IPS DF 4.7 (cell line): ENCODE measurements at regions not wholly inside any gene's neighbourhood (a gene's known extent, or its start where the extent isn't known, plus 50 kb on each side); places are given as distances from the start of the nearest gene placed in this dataset.

ENCODE experiments used
- DNase-seq: peaks from one replicate; pipeline ENCODE4 v3.0.0-alpha.2; 2013; ENCODE audit warnings: low spot score; ENCODE audit errors: extremely low read depth

DNA sequence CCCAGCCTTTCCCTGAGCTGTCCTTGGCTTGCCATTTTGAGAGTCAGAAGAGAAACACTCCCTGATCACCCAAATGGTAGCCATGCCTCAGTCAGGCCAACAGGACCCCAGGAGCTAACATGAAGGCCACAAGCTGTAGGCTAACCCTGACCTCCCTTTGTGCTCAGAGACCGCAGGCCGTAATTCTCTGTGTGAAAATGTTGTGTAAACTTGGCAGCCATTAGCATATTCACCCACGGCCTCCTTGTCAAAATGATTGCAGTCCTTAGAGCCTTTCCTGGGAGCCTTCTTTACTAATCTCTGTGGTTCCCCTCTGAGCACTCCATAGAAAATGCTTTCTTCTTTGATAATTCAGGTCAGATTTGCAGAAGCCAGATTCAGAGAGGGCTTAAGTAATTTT lies 418.9 kb downstream of the COG6 start:
- no peak for DNase-seq

DNA sequence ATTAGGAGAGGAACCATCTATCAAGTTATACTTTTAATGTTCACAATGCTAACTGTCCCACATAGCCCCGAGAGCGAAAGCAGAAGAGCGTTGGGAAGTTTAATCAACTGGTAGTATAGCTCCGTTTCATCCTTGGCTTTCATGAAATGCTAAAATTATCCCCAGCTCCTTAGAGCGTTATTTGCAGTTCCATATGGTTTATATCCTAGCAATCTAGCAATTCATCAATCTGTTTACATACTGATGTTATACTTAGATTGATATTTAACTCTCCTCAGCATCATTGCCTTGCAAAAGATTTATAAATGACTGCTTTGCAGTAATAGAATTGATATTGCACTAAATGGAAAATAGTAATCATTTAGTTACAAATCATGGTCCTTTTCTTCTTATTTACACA lies 419.8 kb downstream of the COG6 start:
- no peak for DNase-seq

DNA sequence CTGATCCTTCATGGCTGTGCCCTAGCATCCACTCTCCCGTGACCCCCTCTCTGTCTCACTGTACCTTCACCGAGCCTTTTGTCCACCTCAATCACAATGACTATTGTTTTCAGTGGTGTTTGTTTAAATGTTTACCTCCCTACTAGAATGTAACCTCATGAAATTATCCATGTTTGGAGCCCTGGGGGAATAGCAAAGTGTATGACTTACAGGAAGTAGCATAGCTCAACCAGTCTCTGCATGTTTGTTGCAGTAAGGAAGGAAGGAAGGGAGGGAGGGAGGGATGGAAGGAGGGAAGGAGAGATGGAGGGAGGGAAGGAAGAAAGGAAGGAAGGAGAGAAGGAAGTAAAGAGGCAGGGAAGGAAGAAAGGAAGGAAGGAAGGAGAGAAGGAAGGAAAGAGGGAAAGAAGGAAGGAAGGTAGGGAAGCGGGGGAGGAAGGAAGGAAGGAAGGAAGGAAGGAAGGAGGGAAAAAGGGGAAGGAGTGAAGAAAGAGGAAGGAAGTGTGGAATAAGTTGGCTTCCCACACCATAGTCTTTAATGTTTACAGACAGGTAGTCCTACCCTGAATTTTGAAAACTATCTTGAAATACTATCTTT lies 421.4 kb downstream of the COG6 start:
- no peak for DNase-seq

DNA sequence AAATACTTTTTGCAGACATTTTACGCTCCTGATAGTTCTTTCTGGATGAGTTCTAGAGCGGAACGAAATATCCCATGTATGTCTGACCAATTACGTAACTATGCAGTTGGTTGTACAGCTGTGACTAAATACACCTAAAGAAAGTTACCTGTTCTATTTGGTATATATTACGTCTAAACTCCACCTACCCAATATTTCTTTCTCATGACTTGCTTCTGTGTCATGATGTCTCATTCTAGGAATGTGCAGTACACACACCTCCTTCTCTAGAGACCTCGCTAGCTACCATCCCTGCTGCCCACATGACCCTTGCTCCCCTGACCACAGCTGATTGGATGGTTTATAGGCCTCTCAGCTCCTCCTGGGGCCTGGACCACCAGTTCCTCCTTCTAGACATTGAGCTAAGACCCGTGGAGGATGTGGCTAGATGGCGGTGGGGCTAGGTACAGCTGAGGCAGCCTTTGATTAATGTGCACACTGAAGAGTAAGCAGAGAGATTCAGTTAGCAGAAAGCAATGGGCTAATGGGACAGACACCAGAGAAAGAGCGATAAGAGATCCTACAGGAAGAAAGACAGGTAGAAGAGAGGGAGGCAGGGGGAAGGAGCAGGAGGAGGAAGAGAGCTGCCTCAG lies 422.1 kb downstream of the COG6 start:
- DNase-seq, result no peak

DNA sequence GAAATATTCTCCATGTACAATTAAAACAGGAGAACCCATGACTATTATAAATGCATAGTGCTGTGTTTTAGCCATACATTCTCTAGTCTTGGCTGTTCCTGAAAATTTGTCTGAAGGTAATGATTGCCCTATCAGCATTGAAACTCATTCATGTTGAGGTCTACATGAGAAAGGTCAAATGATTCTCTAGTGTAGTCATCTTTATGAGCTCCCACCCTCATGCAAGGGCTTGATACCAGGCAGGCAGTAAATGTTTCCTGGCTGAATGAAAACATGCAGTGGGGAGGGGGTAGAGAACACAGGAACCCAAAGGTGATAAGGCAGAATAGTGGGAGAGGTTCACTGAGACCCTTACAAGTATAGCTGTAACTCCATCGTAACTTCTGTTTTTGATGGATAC lies 424.3 kb downstream of the COG6 start:
- DNase-seq, result no peak

DNA sequence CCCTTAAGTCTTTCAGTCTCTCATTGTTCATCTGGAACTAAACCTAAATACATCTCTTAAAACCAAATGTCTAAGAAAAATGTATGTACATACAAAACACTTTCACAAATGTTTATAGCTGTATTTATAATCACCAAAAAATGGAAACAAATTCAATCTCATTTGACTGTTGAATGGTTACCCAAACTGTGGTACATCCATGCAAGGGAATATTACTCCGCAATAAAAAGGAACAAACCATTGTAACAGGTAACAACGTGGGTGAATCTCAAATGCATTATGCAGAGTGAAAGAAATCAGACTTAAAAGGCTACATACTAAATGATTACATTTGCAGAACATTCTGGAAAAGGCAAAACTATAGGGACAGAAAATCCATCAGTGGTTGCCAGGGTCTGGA lies 425.2 kb downstream of the COG6 start:
- no peak for DNase-seq

DNA sequence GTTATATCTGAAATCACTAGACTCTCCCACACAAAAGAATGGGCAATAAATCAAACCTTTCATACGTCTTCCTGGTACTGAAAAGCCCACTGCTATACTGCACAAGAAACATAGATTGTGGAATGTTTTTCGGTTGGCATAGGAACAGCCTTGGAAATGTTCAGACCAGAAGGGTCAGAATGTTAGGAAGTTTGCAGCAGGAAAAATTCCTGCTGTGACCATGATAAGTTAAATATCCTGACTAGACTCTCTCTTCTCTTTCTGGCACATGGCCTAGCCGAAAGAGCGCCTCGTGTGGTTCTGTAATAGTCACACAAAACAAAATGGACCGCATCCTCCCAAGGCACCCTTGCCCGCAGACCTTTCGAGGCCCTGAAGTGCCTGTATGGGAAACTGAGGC lies 427.2 kb downstream of the COG6 start:
- DNase-seq, result no peak

DNA sequence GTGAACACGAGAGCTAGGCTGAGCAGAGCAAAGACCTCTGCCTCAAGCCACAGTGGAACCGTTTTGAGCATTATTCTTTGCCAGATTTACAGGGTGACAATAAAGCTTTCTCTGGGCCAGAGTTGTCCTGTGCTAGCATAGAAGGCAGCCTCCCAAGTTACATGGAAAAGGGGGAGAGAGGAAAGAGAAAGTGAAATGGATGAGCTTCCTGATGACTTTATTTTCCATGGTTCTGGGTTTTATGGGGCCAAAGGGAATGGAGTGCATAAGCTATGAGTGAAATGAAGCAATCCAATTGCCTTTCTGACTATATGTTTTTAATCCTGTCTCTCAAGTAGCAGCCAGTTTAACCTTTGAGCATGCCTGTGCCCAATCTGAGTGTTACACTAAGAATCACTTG lies 428.4 kb downstream of the COG6 start:
- no peak for DNase-seq

DNA sequence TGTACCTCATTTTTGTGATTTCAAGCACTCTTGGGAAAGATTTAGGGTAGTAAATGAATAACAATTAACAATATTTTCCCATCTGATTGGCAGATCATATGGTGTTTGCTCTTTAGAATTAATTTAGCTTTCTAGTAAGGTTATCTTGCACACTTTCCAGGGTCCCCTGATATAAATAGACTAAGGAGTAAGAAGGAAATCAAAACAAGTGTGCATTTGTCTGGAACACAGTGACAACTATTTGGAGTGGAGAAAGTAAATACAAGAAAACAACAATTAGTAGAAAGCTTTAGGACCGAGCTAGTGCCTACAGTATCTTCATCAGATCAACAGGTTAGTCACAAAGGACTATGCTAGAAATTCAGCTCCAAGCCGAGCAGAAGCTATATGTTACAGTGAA lies 429.5 kb downstream of the COG6 start:
- no peak for DNase-seq

DNA sequence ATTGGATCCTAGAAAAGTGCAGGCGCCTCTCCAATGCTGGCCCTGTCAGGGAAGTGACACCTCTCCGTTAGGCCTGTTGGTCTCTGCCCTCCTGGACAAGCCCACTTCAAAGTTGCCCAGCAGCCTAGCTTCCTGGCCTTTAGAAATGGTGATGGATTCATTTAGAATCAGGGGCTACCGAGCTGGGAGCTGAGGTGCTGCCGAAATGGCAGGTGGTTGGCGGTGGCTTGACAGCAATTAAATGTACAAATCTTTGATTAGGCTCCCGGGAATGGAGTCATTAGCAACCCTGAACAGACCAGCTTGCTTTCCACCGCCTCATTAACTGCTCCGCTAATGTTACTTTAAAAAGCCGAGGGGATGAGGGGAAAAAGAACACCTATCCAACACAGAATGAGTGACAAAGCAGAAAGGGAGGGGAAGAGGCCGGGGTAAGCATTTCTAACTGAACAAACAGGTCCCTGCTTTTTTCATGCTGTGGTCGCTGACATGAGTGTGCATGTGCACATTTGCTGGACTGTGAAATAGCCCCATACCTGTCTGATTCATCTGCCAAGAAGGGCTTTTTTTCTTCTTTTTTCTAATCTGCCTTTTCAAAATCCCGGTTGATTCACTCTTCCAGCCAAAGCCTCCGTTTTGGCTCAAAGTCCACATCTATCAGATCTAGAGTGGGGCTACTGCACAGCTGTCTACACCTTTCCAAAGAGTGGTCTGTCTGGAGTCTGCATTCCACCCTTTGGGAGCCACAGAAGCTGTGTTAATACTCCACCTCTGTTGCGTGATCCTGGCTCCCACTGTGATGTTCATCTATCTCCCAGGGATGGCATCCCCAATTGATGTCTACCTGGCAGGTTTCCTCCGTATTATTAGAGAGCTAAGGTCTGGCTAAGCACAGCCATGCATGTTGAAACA lies 431.9 kb downstream of the COG6 start:
- peak; percentile 2 for DNase-seq

DNA sequence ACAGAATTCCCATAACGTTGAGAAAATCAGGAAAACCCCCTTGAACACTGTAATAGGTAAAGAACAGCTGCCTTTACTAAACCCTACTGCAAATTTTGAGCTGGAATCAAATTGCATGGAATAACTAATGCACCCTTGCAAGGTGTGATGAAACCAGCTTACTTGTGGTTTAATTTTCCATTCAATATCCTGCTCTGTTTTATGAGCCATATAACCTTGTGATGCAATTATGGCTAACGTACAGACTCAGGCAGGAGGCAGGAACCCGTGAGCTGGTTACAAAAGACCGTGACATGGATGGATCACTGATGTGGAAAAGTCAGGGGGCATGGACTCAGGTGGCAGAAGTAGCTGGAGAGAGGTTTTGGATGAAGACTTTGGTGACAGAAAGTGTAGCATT lies 438.6 kb downstream of the COG6 start:
- no peak for DNase-seq

DNA sequence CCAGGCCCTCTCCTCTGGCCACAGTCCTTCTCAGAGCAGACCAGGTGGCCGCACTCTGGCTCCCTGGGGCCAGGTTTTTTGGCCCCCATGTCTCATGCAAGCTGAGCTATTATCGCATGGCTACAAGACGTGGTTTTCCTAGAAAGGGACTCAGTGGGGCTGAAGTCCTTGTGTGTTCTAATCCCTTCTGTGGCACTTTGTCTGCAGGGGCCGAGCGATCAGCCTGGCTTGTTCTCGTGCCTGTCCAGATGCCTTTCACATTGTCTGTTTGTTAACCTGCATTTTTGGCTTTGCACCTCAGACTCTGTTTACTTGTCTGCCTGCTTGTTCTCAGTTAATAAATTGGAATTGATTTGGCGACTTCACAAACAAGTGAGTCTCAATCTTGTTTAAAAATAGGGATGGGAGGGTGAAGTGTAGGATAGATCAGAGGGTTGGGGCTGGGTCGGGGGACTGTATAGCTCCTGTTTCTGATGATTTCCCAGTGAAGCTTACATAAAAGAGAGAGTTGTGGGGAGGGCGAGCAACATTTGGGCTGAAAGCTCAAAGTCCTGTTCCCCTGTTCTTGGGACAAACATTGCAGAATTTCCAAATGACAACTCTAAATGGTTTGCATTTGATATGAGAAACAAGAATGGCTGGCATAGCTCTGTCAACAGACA lies 440.4 kb downstream of the COG6 start:
- DNase-seq, result no peak

DNA sequence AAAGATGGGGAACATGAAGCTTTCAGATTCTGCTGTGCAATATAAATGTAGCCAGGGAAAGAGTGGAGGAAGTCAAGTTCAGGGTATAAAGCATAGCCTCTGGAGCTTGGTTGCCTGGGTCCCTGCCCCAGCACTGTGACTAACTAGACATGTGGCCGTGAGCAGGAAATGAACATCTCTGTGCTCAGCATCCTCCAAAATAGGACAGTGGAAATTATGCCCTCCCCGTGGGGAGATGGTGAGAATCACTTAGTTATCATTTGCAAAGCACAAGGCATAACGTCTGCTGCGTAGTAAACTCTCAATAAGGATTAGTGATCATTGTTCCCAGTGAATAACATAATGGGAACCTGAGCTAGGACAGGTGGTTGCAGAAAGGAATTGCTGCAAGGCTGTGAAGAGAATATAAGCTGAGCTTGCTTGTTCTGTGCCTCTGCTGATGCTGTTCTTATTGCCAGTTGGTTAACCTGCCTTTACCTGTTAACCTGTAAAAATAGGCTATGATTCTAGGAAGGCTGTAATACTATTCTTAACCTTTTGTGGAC lies 441.0 kb downstream of the COG6 start:
- DNase-seq, result no peak

DNA sequence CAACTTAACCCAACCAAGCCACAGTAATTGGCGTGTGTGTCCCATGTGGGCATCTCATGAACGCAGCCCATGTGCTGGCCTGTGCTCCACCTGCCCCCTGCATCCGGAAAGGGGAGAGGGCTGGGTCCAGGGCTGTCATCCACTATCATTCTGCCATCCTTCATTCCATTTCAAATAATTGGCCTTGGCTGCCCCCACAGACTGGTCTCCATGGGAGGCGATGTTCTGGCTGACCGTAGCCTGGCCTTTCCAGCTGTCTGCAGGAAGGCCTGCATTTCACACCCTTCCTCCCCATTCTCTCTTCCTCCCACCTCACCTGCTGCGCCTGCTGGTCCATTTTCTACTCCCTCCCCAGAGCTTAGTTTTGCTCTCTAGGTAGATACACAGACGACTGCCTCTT lies 442.8 kb downstream of the COG6 start:
- no peak for DNase-seq

DNA sequence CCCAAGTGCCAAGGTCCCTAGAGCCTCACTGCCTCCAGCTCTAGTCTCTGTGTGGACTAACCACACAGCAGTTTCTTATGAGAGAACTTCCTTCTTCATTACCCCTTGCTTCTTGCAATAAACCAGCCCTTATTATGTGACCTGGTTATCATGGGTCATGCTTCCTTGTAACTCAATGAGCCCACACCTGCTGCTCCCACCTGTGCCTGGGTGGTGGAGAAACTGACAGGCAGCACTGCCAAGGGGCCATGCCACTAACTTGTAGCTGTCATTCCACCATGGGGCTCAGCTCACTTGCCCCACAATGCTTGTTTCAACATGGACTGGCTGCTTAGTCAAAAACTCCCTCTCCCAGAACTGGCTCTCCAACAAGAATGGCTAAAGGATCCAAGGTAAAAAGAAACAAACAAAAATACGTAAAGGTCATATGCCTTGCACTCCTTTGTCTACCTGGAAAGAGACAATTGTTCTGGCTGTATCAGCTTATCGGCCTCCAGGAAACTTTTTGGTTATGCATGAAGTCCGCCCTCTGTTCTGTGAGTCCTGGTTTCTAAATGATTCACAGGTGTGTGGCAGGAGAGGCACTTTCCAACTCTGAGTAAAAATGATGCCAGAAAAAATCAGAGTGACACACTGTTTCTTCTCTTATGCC lies 446.4 kb downstream of the COG6 start:
- no peak for DNase-seq

DNA sequence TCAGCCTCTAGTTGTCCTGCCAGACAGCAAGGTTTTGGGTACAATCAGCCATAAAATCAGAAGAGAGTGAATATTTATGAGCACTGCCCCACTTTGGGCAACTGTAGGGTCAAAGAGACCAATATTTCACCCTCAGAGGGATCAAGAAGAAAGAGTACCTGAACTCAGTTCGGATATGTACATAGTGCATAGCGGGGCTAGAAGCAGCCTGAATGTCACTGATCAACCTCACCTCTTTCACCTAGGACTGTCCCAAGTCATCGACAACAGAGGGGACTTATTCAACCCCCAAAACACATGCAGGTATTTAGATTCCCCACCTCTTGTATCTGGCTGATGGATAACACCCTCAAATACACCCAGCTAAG lies 446.9 kb downstream of the COG6 start:
- DNase-seq, result no peak

DNA sequence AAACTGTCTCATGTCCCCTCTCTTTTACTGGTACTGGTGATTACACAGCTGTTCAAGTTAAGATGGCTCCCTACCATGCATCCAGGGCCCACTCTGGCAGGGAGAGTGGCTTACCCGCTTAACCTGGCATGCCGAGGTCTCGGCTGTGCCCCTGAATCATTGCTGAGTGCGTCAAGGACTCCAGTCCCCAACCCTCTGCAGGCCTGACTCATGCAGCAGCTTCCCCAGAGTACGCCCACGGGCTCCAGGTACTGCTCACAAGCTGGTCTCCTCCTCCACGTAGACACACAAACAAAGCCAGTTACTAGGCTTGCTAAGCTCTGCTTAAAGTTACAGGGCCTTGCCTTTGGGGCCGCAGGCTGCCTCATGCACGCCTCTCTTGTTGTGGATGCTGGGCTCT lies 447.4 kb downstream of the COG6 start:
- DNase-seq, result no peak

DNA sequence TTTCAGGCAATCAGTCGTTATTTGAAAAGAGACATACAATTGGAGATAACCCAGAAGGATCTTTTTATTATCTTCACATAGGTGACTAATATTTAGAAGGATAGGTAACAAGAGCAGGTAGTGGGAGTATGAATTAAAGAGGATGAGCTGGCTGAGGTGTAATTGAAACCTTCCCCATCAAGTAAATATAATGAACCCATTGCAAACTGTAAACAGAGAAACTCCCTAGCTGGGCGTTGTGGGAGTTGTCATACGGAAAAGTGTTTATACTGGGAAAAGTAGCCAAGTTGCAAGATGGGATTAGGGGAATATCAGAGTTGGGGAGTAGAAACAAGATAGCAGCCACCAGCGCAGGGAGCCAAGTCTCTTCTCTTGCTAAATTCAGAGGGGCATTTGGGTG lies 448.4 kb downstream of the COG6 start:
- DNase-seq, result no peak

DNA sequence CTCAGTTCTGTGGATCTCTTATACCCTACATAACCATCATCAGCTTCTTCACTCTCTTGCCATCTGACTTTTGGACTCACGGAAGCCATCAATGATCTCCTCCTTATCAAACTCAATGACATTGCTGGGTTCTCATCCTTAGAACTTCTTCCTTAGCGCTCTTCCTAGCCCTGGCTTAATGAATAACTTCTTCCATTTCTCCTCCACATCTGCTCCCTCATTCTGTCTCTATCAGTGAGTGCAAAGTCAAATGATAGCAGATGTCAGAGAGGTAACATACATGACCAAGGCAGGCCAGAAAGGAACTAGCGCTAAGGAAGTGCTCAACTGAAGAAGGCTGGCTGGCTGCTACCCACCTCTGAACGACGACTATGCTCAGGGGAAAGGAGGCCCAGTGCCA lies 449.8 kb downstream of the COG6 start:
- no peak for DNase-seq

DNA sequence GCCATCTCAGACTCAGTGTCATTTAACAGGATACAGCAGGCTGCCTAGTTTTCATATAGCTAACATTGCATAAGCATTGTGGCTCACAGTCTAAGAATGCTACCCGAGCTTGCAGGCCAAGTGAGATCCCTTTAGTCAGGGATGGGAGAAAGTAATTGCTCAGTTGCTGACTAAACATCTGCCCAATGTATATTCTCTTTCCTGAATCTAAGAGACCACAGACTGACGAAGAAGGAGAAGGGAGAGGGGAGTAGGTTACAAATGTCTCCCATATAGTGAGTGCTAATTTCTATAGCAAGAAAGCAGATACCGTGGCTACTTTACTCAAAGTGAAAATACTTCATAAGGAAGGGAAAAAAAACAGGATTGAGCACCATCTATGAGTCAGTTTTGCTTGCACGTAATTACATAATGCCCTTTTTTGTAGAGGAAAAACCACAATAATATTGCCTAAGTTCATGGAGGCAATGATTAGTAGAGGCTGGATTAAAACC lies 453.9 kb downstream of the COG6 start:
- no peak for DNase-seq

DNA sequence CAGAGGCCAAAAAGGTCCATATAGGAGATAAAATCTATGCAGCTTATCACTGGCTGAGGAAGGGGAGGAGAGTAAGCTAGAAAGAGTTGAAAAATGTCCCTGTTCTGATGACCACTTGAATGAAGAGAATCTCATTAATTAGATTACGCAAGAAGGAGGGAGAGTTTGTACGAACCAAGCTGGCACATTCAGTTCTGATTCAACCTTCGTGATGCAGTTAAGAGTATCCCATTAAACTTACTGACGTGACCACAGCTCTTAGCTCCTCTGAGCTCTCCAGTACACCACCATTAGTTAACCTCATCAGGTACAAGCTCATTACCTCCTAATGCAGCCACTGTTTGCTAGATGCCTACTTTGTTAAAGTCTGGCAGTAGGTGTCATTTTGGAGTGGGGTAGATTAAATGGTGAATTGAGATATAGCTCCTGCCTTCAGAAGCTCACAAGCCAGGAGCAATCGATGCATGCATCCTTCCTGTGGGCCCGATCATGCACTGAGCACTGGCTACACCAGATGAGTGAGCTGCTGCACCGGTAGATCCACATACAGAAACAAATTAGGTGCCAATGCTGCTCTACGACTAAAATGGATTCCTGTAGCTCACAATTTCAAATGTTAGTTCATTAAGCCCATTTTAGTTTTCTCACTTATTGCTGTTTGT lies 458.3 kb downstream of the COG6 start:
- no peak for DNase-seq
